ENCODE measurements at regions not wholly inside any gene's neighbourhood (a gene's known extent, or its start where the extent isn't known, plus 50 kb on each side); places are given as distances from the start of the nearest gene placed in this dataset.

- no peaks in the 10 kb centered on the region for H3K27me3 Mint-ChIP-seq (ENCODE audit: low read depth)
- no peak overlapping the region for H3K27ac Mint-ChIP-seq
- no peak overlapping the region for H3K4me3 Mint-ChIP-seq
- H3K36me3 Mint-ChIP-seq (ENCODE audit: low read depth), result no peaks in the 10 kb centered on the region
- H3K4me1 Mint-ChIP-seq (ENCODE audit: low read depth), result no peaks in the 10 kb centered on the region
- DNase-seq (ENCODE audit: low spot score), result no peak
- no peaks in the 10 kb centered on the region for H3K9me3 Mint-ChIP-seq
Observed at GRCh38 chr9:118165451-118165850, 461.2 kb downstream of the TLR4 start.

GRCh38 chr9:118170032-118170955 lies 466.1 kb downstream of the TLR4 start:
- no peaks in the 10 kb centered on the region for H3K4me1 Mint-ChIP-seq (ENCODE audit: low read depth)
- no peaks in the 10 kb centered on the region for H3K36me3 Mint-ChIP-seq (ENCODE audit: low read depth)
- H3K4me3 Mint-ChIP-seq, result no peak overlapping the region
- no peak for DNase-seq (ENCODE audit: low spot score)
- no peaks in the 10 kb centered on the region for H3K27me3 Mint-ChIP-seq (ENCODE audit: low read depth)
- H3K27ac Mint-ChIP-seq, result no peak overlapping the region
- no peaks in the 10 kb centered on the region for H3K9me3 Mint-ChIP-seq

DNA sequence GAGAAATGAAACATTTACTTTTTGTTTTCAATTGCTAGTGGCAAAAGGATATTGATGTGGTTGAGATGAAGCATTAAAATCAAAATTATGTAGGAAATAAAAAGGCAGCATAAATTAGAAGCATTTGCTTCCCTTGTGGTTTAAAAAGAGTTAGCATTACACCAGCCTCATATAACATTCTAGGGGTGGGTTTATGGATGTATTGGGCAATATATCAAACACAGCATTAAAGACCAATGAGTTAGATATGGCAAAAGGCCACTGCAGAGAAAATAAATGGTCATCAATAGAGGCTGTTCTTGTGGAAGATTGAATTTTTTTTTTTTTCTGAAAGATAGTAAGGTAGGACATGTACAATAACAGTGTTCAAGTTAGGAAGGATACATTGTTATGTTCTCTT lies 473.0 kb downstream of the TLR4 start:
- no peak for DNase-seq (ENCODE audit: low spot score)
- Mint-ChIP-seq H3K36me3 (ENCODE audit: low read depth) (no peaks in the 10 kb centered on the region), H3K27me3 (ENCODE audit: low read depth) (no peaks in the 10 kb centered on the region)

DNA sequence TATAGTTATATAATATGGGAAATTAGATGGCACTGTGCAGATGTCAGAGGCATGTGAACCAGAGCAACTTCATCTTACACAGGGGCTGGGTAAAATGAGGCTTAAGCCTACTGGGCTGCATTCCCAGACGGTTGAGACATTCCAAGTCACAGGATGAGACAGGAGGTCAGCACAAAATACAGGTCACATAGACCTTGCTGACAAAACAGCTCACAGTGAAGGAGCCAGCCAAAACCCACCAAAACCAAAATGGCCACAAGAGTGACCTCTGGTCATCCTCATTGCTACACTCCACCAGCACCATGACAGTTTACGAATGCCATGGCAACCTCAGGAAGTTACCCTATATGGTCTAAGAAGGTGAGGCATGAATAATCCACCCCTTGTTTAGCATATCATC lies 479.4 kb downstream of the TLR4 start:
- H3K36me3 Mint-ChIP-seq (ENCODE audit: low read depth), result no peaks in the 10 kb centered on the region
- no peak overlapping the region for H3K27ac Mint-ChIP-seq
- no peak overlapping the region for H3K4me3 Mint-ChIP-seq
- H3K9me3 Mint-ChIP-seq, result no peaks in the 10 kb centered on the region
- DNase-seq (ENCODE audit: low spot score), result no peak
- no peaks in the 10 kb centered on the region for H3K27me3 Mint-ChIP-seq (ENCODE audit: low read depth)
- no peaks in the 10 kb centered on the region for H3K4me1 Mint-ChIP-seq (ENCODE audit: low read depth)

More for the DNA sequence above, 473.0 kb downstream of the TLR4 start:
- no peaks in the 10 kb centered on the region for H3K9me3 Mint-ChIP-seq
- H3K27ac Mint-ChIP-seq, result no peak overlapping the region
- no peaks in the 10 kb centered on the region for H3K4me1 Mint-ChIP-seq (ENCODE audit: low read depth)
- no peak overlapping the region for H3K4me3 Mint-ChIP-seq

DNA sequence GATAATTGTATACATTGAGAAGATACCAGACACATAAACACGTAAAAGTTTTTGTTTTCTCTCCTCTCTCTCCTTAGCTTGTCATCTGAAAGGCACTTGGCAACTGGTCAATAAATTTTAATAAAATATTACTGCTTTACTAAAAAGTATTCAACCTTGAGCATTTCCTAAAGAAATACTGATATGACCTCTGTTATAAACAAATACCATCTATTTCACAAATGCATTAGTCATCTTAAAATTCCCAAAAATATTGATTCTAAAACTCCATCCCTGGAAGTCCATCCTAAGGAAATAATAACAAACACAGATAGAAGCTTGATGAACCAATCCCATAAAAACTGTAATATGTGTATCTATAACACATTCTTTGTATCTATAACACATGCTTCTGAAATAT lies 483.2 kb downstream of the TLR4 start:
- Mint-ChIP-seq H3K4me3 (no peak overlapping the region), H3K27ac (no peak overlapping the region), H3K4me1 (ENCODE audit: low read depth) (no peaks in the 10 kb centered on the region), H3K9me3 (peaks cover 18% of the 10 kb centered on the region), H3K36me3 (ENCODE audit: low read depth) (no peaks in the 10 kb centered on the region), H3K27me3 (ENCODE audit: low read depth) (no peaks in the 10 kb centered on the region)
- no peak for DNase-seq (ENCODE audit: low spot score)

DNA sequence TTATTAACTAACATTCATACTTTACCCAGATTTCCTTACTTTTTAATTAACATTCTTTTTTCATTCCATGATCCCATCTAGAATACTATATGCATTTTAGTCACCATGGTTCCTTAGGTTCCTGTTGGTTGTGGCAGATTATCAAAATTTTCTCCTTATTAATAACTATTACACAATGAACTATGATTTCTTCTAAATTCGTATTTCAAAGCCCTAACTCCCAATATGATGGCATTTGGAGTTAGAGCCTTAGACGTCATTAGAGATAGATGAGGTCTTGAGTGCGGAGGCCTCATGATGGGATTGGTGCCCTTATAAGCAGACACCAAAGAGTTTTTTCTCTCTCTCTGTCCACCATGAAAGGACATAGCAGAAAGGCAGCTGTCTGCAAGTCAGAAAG lies 485.4 kb downstream of the TLR4 start:
- peaks cover 23% of the 10 kb centered on the region for H3K9me3 Mint-ChIP-seq
- H3K27me3 Mint-ChIP-seq (ENCODE audit: low read depth), result no peaks in the 10 kb centered on the region
- H3K4me1 Mint-ChIP-seq (ENCODE audit: low read depth), result no peaks in the 10 kb centered on the region
- no peak overlapping the region for H3K27ac Mint-ChIP-seq
- DNase-seq (ENCODE audit: low spot score), result no peak
- H3K4me3 Mint-ChIP-seq, result no peak overlapping the region
- H3K36me3 Mint-ChIP-seq (ENCODE audit: low read depth), result no peaks in the 10 kb centered on the region

DNA sequence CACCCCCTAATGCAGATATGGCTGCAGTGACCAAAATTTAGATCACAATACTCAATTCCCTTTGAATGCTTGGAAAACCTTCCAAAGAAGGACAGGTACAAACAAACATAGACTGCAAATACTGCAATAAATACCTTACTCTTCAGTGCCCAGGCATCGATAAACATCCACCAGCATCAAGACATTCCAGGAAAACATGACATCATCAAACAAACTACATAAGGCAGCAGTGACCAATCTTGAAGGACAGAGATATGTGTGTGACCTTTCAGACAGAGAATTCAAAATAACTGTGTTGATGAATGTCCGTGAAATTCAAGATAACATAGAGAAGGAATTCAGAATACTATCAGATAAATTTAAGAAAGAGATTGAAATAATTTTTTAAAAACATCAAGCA lies 488.6 kb downstream of the TLR4 start:
- DNase-seq (ENCODE audit: low spot score), result no peak
- H3K27me3 Mint-ChIP-seq (ENCODE audit: low read depth), result no peaks in the 10 kb centered on the region
- H3K9me3 Mint-ChIP-seq, result peaks cover 32% of the 10 kb centered on the region
- H3K4me3 Mint-ChIP-seq, result no peak overlapping the region
- no peak overlapping the region for H3K27ac Mint-ChIP-seq
- no peaks in the 10 kb centered on the region for H3K4me1 Mint-ChIP-seq (ENCODE audit: low read depth)
- H3K36me3 Mint-ChIP-seq (ENCODE audit: low read depth), result no peaks in the 10 kb centered on the region

- H3K4me3 Mint-ChIP-seq, result no peak overlapping the region
- DNase-seq (ENCODE audit: low spot score), result no peak
- no peak overlapping the region for H3K27ac Mint-ChIP-seq
- no peaks in the 10 kb centered on the region for H3K27me3 Mint-ChIP-seq (ENCODE audit: low read depth)
- peaks cover 10% of the 10 kb centered on the region for H3K9me3 Mint-ChIP-seq
- no peaks in the 10 kb centered on the region for H3K4me1 Mint-ChIP-seq (ENCODE audit: low read depth)
- H3K36me3 Mint-ChIP-seq (ENCODE audit: low read depth), result no peaks in the 10 kb centered on the region
Observed at GRCh38 chr9:118209343-118209742, 505.1 kb downstream of the TLR4 start.

DNA sequence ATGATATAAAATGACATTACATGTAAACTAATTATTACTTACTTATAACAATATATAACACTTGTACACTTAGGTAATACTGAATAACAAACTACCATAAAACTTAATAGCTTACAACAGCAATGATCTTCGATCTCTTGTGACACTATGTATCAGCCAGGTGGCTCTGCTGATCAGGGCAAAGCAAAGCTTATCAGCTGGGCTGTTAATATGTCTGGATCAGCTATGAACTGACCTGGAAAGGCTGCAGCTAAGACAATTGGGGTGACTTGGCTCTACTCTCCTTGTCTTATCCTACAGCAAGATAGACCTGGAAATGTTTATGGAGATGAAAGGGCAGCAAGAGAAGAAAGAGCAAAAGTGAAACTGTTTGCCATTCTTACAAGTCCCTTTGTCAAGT lies 511.3 kb downstream of the TLR4 start:
- Mint-ChIP-seq H3K27ac (no peak overlapping the region), H3K4me1 (ENCODE audit: low read depth) (no peaks in the 10 kb centered on the region), H3K36me3 (ENCODE audit: low read depth) (no peaks in the 10 kb centered on the region), H3K27me3 (ENCODE audit: low read depth) (no peaks in the 10 kb centered on the region), H3K4me3 (no peak overlapping the region), H3K9me3 (no peaks in the 10 kb centered on the region)
- DNase-seq (ENCODE audit: low spot score), result no peak

GRCh38 chr9:118222375-118222774 lies 518.2 kb downstream of the TLR4 start:
- DNase-seq (ENCODE audit: low spot score), result no peak
- H3K27me3 Mint-ChIP-seq (ENCODE audit: low read depth), result no peaks in the 10 kb centered on the region
- H3K9me3 Mint-ChIP-seq, result no peaks in the 10 kb centered on the region
- no peak overlapping the region for H3K4me3 Mint-ChIP-seq
- no peaks in the 10 kb centered on the region for H3K4me1 Mint-ChIP-seq (ENCODE audit: low read depth)
- no peak overlapping the region for H3K27ac Mint-ChIP-seq
- H3K36me3 Mint-ChIP-seq (ENCODE audit: low read depth), result no peaks in the 10 kb centered on the region

DNA sequence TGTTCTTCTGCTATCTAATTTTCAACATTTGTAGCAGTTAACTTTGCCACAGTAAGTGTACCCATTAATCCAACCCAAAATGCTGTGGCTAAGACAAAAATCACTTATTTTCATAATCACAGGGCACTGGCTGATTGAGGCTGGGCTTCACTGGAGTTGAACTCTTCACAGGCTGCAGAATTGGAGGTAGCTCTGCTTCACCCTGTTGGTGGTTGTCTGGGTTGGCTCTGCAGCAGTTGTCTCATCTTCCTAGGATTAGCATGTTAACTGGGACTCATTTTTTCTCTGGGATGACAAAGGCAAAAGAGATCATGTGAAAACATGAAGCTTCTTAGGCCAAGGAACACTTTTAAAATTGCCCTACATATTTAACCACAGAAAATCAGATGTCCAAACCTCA lies 518.9 kb downstream of the TLR4 start:
- DNase-seq (ENCODE audit: low spot score), result no peak
- Mint-ChIP-seq H3K9me3 (no peaks in the 10 kb centered on the region), H3K27ac (no peak overlapping the region), H3K27me3 (ENCODE audit: low read depth) (no peaks in the 10 kb centered on the region), H3K4me1 (ENCODE audit: low read depth) (no peaks in the 10 kb centered on the region), H3K4me3 (no peak overlapping the region), H3K36me3 (ENCODE audit: low read depth) (no peaks in the 10 kb centered on the region)

DNA sequence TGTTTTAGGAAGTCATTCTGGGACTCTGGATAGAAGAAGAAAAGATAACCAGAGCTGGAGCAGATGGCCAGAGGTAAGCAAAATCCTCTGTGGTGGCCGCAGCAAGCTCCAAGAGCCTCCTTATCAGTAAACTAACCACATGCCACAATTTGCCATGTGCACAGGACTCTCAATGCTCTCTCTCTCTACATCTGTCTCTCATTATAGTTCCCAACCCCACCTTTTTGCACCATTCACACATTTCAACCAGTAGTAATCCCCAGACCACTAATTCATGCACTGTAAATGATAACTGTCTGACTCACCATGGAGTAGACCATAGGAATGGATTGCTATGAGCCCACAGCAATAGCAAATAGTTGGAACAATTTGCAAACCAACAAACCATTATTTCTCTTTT lies 526.1 kb downstream of the TLR4 start:
- H3K27ac Mint-ChIP-seq, result no peak overlapping the region
- DNase-seq (ENCODE audit: low spot score), result no peak
- no peaks in the 10 kb centered on the region for H3K36me3 Mint-ChIP-seq (ENCODE audit: low read depth)
- no peak overlapping the region for H3K4me3 Mint-ChIP-seq
- no peaks in the 10 kb centered on the region for H3K4me1 Mint-ChIP-seq (ENCODE audit: low read depth)
- H3K9me3 Mint-ChIP-seq, result peaks cover 8% of the 10 kb centered on the region
- no peaks in the 10 kb centered on the region for H3K27me3 Mint-ChIP-seq (ENCODE audit: low read depth)

DNA sequence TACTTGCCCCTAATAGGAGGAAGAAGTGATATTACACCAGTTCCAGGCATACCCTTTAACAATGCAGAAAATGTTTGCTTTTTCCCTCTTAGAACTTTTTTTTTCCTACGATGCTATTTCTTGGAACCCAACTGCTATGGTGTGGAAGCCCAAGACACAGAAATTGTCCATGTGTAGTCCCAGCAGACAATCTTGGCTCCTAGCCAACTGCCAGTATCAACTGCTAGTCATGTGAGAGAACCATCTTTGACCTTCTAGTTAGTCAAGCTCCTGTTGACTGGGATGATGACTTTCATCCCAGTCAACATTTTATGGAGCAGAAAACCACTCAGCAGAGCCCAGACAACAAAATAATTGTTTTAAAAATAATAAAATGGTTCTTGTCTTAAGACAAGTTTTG lies 532.4 kb downstream of the TLR4 start:
- no peak overlapping the region for H3K27ac Mint-ChIP-seq
- H3K4me3 Mint-ChIP-seq, result no peak overlapping the region
- DNase-seq (ENCODE audit: low spot score), result no peak
- H3K36me3 Mint-ChIP-seq (ENCODE audit: low read depth), result no peaks in the 10 kb centered on the region
- no peaks in the 10 kb centered on the region for H3K27me3 Mint-ChIP-seq (ENCODE audit: low read depth)
- H3K4me1 Mint-ChIP-seq (ENCODE audit: low read depth), result no peaks in the 10 kb centered on the region
- peaks cover 14% of the 10 kb centered on the region for H3K9me3 Mint-ChIP-seq

DNA sequence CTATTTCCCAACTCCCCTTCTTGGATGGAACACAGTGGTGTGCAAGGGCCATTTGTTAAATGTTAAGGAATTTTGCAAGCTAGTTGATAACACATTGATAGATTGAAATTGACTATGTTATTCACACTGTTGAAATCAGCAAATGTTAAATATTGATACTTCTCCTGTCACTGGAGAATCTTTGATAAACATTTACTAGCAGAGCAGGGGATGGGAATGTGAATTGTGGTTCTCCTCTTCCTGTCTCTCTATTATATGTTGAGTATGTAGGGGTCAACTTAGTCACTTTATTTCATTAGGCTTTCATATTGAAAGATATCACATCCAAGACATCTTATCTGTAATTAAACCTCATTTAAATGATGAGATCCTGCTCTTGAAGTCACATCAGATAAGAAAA lies 533.9 kb downstream of the TLR4 start:
- Mint-ChIP-seq H3K27me3 (ENCODE audit: low read depth) (no peaks in the 10 kb centered on the region), H3K9me3 (peaks cover 11% of the 10 kb centered on the region), H3K27ac (no peak overlapping the region), H3K4me1 (ENCODE audit: low read depth) (no peaks in the 10 kb centered on the region), H3K4me3 (no peak overlapping the region), H3K36me3 (ENCODE audit: low read depth) (no peaks in the 10 kb centered on the region)
- DNase-seq (ENCODE audit: low spot score), result no peak

DNA sequence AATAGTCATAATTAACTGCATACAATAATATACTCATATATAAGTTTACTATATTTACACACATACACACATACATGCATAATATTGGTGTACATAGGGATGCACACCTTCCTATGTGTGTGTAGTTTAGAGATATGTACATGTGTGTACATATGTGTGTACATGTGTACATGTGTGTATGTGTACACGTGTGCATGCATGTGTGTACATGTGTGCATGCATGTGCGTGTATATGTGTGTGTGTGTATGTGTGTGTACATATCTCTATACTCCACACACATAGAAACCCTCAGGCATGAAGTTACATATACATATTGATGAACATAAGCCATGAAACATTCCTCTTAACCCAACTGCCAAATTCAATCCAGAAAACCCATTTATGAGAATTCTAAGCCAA lies 547.8 kb downstream of the TLR4 start:
- peaks cover 7% of the 10 kb centered on the region for H3K9me3 Mint-ChIP-seq
- H3K36me3 Mint-ChIP-seq (ENCODE audit: low read depth), result no peaks in the 10 kb centered on the region
- no peaks in the 10 kb centered on the region for H3K4me1 Mint-ChIP-seq (ENCODE audit: low read depth)
- H3K27ac Mint-ChIP-seq, result no peak overlapping the region
- no peak for DNase-seq (ENCODE audit: low spot score)
- no peaks in the 10 kb centered on the region for H3K27me3 Mint-ChIP-seq (ENCODE audit: low read depth)
- no peak overlapping the region for H3K4me3 Mint-ChIP-seq

All from T-helper 2 cell treated with Interferon-gamma antibody and Interleukin-4, amounts not matched to agents 5 μg/mL and 100 μg/mL, for 36 hours (primary cell).